ENCODE measurements at regions not wholly inside any gene's neighbourhood (a gene's known extent, or its start where the extent isn't known, plus 50 kb on each side); places are given as distances from the start of the nearest gene placed in this dataset.

- Mint-ChIP-seq H3K4me1 (no peaks in the 10 kb centered on the region), H3K27me3 (no peaks in the 10 kb centered on the region), H3K9me3 (no peaks in the 10 kb centered on the region), H3K4me3 (no peak overlapping the region), H3K27ac (no peak overlapping the region)
- DNase-seq, result no peak
- ATAC-seq, result no peak
Measured at GRCh38 chr13:31910633-31911032, 120.9 kb upstream of the FRY start.

- ATAC-seq (no peak), DNase-seq (no peak)
- no peaks in the 10 kb centered on the region for H3K27me3 Mint-ChIP-seq
- no peaks in the 10 kb centered on the region for H3K4me1 Mint-ChIP-seq
- H3K9me3 Mint-ChIP-seq, result no peaks in the 10 kb centered on the region
- no peak overlapping the region for H3K4me3 Mint-ChIP-seq
- H3K27ac Mint-ChIP-seq, result peak overlapping the region in 1 of 2 donors; percentile 13
Measured at GRCh38 chr13:31912647-31913401, 118.8 kb upstream of the FRY start.

- H3K4me1 Mint-ChIP-seq, result no peaks in the 10 kb centered on the region
- ATAC-seq (no peak), DNase-seq (no peak)
- no peaks in the 10 kb centered on the region for H3K27me3 Mint-ChIP-seq
- no peaks in the 10 kb centered on the region for H3K9me3 Mint-ChIP-seq
- H3K4me3 Mint-ChIP-seq, result no peak overlapping the region
- peak overlapping the region; percentile 16 to 90 for H3K27ac Mint-ChIP-seq
Measured at GRCh38 chr13:31913459-31913858, 118.1 kb upstream of the FRY start.

GRCh38 chr13:31914843-31915242, 116.7 kb upstream of the FRY start:
- Mint-ChIP-seq H3K27ac (no peak overlapping the region), H3K9me3 (no peaks in the 10 kb centered on the region), H3K4me1 (no peaks in the 10 kb centered on the region), H3K4me3 (no peak overlapping the region), H3K27me3 (no peaks in the 10 kb centered on the region)
- DNase-seq (no peak), ATAC-seq (no peak)

- Mint-ChIP-seq H3K4me1 (no peaks in the 10 kb centered on the region), H3K9me3 (no peaks in the 10 kb centered on the region), H3K27ac (no peak overlapping the region)
Measured at GRCh38 chr13:31918707-31919106, 112.9 kb upstream of the FRY start.

GRCh38 chr13:31919241-31919640, 112.3 kb upstream of the FRY start:
- no peak for ATAC-seq
- Mint-ChIP-seq H3K4me3 (no peak overlapping the region), H3K9me3 (no peaks in the 10 kb centered on the region), H3K4me1 (no peaks in the 10 kb centered on the region), H3K27me3 (no peaks in the 10 kb centered on the region), H3K27ac (no peak overlapping the region)
- no peak for DNase-seq

More at GRCh38 chr13:31918707-31919106, 112.9 kb upstream of the FRY start:
- no peak for DNase-seq
- no peak for ATAC-seq
- Mint-ChIP-seq H3K4me3 (no peak overlapping the region), H3K27me3 (no peaks in the 10 kb centered on the region)

GRCh38 chr13:31919971-31920726, 111.4 kb upstream of the FRY start:
- H3K27ac Mint-ChIP-seq, result no peak overlapping the region
- ATAC-seq (no peak), DNase-seq (no peak)
- no peak overlapping the region for H3K4me3 Mint-ChIP-seq
- no peaks in the 10 kb centered on the region for H3K4me1 Mint-ChIP-seq
- H3K9me3 Mint-ChIP-seq, result no peaks in the 10 kb centered on the region
- no peaks in the 10 kb centered on the region for H3K27me3 Mint-ChIP-seq

GRCh38 chr13:31920727-31921100, 110.9 kb upstream of the FRY start:
- no peak overlapping the region for H3K4me3 Mint-ChIP-seq
- DNase-seq, result no peak
- no peaks in the 10 kb centered on the region for H3K27me3 Mint-ChIP-seq
- ATAC-seq, result no peak
- no peaks in the 10 kb centered on the region for H3K4me1 Mint-ChIP-seq
- H3K27ac Mint-ChIP-seq, result no peak overlapping the region
- H3K9me3 Mint-ChIP-seq, result no peaks in the 10 kb centered on the region

- H3K27me3 Mint-ChIP-seq, result no peaks in the 10 kb centered on the region
- ATAC-seq, result no peak
- no peaks in the 10 kb centered on the region for H3K4me1 Mint-ChIP-seq
- no peak overlapping the region for H3K27ac Mint-ChIP-seq
- H3K4me3 Mint-ChIP-seq, result no peak overlapping the region
- H3K9me3 Mint-ChIP-seq, result no peaks in the 10 kb centered on the region
- no peak for DNase-seq
Measured at GRCh38 chr13:31922724-31923123, 108.8 kb upstream of the FRY start.

GRCh38 chr13:31923134-31923763, 108.3 kb upstream of the FRY start:
- DNase-seq (no peak), ATAC-seq (no peak)
- Mint-ChIP-seq H3K4me3 (no peak overlapping the region), H3K27ac (no peak overlapping the region), H3K9me3 (no peaks in the 10 kb centered on the region), H3K27me3 (no peaks in the 10 kb centered on the region), H3K4me1 (no peaks in the 10 kb centered on the region)

- H3K4me1 Mint-ChIP-seq, result no peaks in the 10 kb centered on the region
- H3K27ac Mint-ChIP-seq, result no peak overlapping the region
- H3K4me3 Mint-ChIP-seq, result no peak overlapping the region
- DNase-seq (no peak), ATAC-seq (no peak)
- H3K9me3 Mint-ChIP-seq, result no peaks in the 10 kb centered on the region
- H3K27me3 Mint-ChIP-seq, result no peaks in the 10 kb centered on the region
Measured at GRCh38 chr13:31925079-31925478, 106.5 kb upstream of the FRY start.

GRCh38 chr13:31927219-31927653, 104.3 kb upstream of the FRY start:
- H3K27ac Mint-ChIP-seq, result no peak overlapping the region
- H3K27me3 Mint-ChIP-seq, result no peaks in the 10 kb centered on the region

GRCh38 chr13:31929031-31929770, 102.4 kb upstream of the FRY start:
- H3K4me3 Mint-ChIP-seq, result no peak overlapping the region
- no peaks in the 10 kb centered on the region for H3K27me3 Mint-ChIP-seq
- ATAC-seq (no peak), DNase-seq (no peak)
- H3K9me3 Mint-ChIP-seq, result no peaks in the 10 kb centered on the region
- no peaks in the 10 kb centered on the region for H3K4me1 Mint-ChIP-seq
- H3K27ac Mint-ChIP-seq, result no peak overlapping the region

More at GRCh38 chr13:31927219-31927653, 104.3 kb upstream of the FRY start:
- no peaks in the 10 kb centered on the region for H3K4me1 Mint-ChIP-seq
- no peak overlapping the region for H3K4me3 Mint-ChIP-seq
- H3K9me3 Mint-ChIP-seq, result no peaks in the 10 kb centered on the region
- no peak for ATAC-seq
- no peak for DNase-seq

GRCh38 chr13:31930490-31930889, 101.1 kb upstream of the FRY start:
- Mint-ChIP-seq H3K4me1 (no peaks in the 10 kb centered on the region), H3K27me3 (no peaks in the 10 kb centered on the region), H3K4me3 (no peak overlapping the region), H3K9me3 (no peaks in the 10 kb centered on the region), H3K27ac (no peak overlapping the region)
- DNase-seq (no peak), ATAC-seq (peak; percentile 15)

GRCh38 chr13:31930901-31931522, 100.6 kb upstream of the FRY start:
- Mint-ChIP-seq H3K27me3 (no peaks in the 10 kb centered on the region), H3K9me3 (no peaks in the 10 kb centered on the region), H3K4me3 (no peak overlapping the region), H3K27ac (no peak overlapping the region), H3K4me1 (no peaks in the 10 kb centered on the region)
- ATAC-seq, result peak; percentile 89
- DNase-seq, result no peak

Measured in stimulated activated naive CD8-positive, alpha-beta T cell treated with anti-CD3 and anti-CD28 coated beads, Interleukin-15, amount 100 ng/mL, for 72 hours (primary cell).